H1 (cell line): ENCODE measurements at regions not wholly inside any gene's neighbourhood (a gene's known extent, or its start where the extent isn't known, plus 50 kb on each side); places are given as distances from the start of the nearest gene placed in this dataset.

Source experiments
- CTCF ChIA-PET: fragments of 300-600 bp; sonication (Branson Sonifier 250); formaldehyde crosslinking; loops from one replicate; lab custom pipeline; 2021; ENCODE audit not compliant: partially characterized antibody; lab: Charles Lee
- POLR2A ChIA-PET: fragments of 300-600 bp; sonication (Branson Sonifier 250); formaldehyde crosslinking; loops from one replicate; lab custom pipeline; 2021; ENCODE audit warnings: inconsistent platforms; ENCODE audit not compliant: partially characterized antibody; lab: Charles Lee
- DNase-seq, 2 experiments: peaks; one replicate each; pipeline versions ENCODE4 v3.0.0 to v3.0.0-alpha.2; 2010 to 2022; ENCODE audit warnings: low spot score in 2 of 2, low read depth in 1 of 2, mixed read lengths in 1 of 2
- FAIRE-seq: peaks from 2 replicates; lab custom pipeline; 2011; peaks lifted over from hg19 to GRCh38; lab: Jason Lieb, UNC
- H2AFZ ChIP-seq: 2 replicates; pipeline ENCODE4 v1.8.1; 2012; ENCODE audit warnings: low read length, inconsistent platforms
- H2AK5ac ChIP-seq: 2 replicates; pipeline ENCODE4 v1.6.1; 2013; ENCODE audit warnings: low read depth, low read length
- H2BK120ac ChIP-seq: replicated peaks from 2 replicates; pipeline ENCODE3; 2013; ENCODE audit warnings: low read depth, low read length, inconsistent platforms
- H2BK12ac ChIP-seq: 2 replicates; pipeline ENCODE4 v1.6.1; 2013; ENCODE audit warnings: low read depth, low read length
- H2BK15ac ChIP-seq: 2 replicates; pipeline ENCODE4 v1.6.1; 2013; ENCODE audit warnings: low read length
- H2BK20ac ChIP-seq: 2 replicates; pipeline ENCODE4 v1.6.1; 2013; ENCODE audit warnings: low read length
- H2BK5ac ChIP-seq: 2 replicates; pipeline ENCODE4 v1.6.1; 2013; ENCODE audit warnings: low read depth, low read length
- H3K14ac ChIP-seq: 2 replicates; pipeline ENCODE4 v1.6.1; 2013; ENCODE audit warnings: inconsistent platforms; ENCODE audit not compliant: insufficient read length
- H3K18ac ChIP-seq: 2 replicates; pipeline ENCODE4 v1.6.1; 2013; ENCODE audit warnings: low read length; ENCODE audit errors: extremely low read depth
- H3K23ac ChIP-seq: 2 replicates; pipeline ENCODE4 v1.6.1; 2013; ENCODE audit warnings: inconsistent platforms; ENCODE audit not compliant: insufficient read length
- H3K23me2 ChIP-seq: 2 replicates; pipeline ENCODE4 v1.6.1; 2013; ENCODE audit warnings: low read depth, low read length
- H3K27ac ChIP-seq: 2 replicates; pipeline ENCODE4 v1.6.1; 2011; ENCODE audit warnings: low read depth, low read length, inconsistent platforms
- H3K27me3 ChIP-seq, 4 experiments: replicated peaks in 1 of 4; 1 replicate in 1 of 4; 2 replicates in 3 of 4; pipeline versions ENCODE4 v1.6.1 to v1.8.1; 2011 to 2013; ENCODE audit warnings: low read length in 3 of 4, mild to moderate bottlenecking in 3 of 4, inconsistent platforms in 2 of 4, mixed read lengths in 2 of 4, moderate library complexity in 1 of 4; ENCODE audit not compliant: control insufficient read depth in 3 of 4, insufficient read depth in 3 of 4; ENCODE audit errors: extremely low read depth in 1 of 4
- H3K36me3 ChIP-seq, 4 experiments: 2 replicates each; pipeline versions ENCODE4 v1.6.1 to v1.8.1; 2011 to 2013; ENCODE audit warnings: mild to moderate bottlenecking in 4 of 4, low read length in 3 of 4, moderate library complexity in 2 of 4, control low read depth in 1 of 4, inconsistent platforms in 1 of 4; ENCODE audit not compliant: insufficient read depth in 4 of 4, control insufficient read depth in 2 of 4
- H3K4ac ChIP-seq: replicated peaks from 2 replicates; pipeline ENCODE3; 2013; ENCODE audit warnings: low read length, low read depth, mixed read lengths, inconsistent platforms; ENCODE audit not compliant: insufficient read length
- H3K4me1 ChIP-seq, 4 experiments: replicated peaks in 1 of 4; 1 replicate in 1 of 4; 2 replicates in 3 of 4; pipeline versions ENCODE4 v1.6.1 to v1.8.1; 2011 to 2013; ENCODE audit warnings: low read length in 3 of 4, inconsistent platforms in 2 of 4, mixed read lengths in 1 of 4; ENCODE audit not compliant: insufficient read depth in 4 of 4, control insufficient read depth in 3 of 4
- H3K4me2 ChIP-seq, 2 experiments: 2 replicates each; pipeline versions ENCODE4 v1.6.1 to v1.8.1; 2011 to 2013; ENCODE audit warnings: low read depth in 2 of 2, low read length in 2 of 2, control low read depth in 1 of 2, inconsistent platforms in 1 of 2, mild to moderate bottlenecking in 1 of 2; ENCODE audit not compliant: insufficient read depth in 1 of 2
- H3K4me3 ChIP-seq, 4 experiments: fragments of 200-600, 300-600 bp in 1 of 4; sonication (generic), shearing (Covaris generic), sonication (Bioruptor Twin) in 1 of 4; 2 replicates each; pipeline versions ENCODE4 v1.5.1 to v1.8.1; 2011 to 2016; ENCODE audit warnings: low read length in 4 of 4, low read depth in 3 of 4, control low read depth in 2 of 4, inconsistent platforms in 2 of 4, mild to moderate bottlenecking in 2 of 4, mixed read lengths in 1 of 4, moderate library complexity in 1 of 4; ENCODE audit not compliant: insufficient read depth in 2 of 4; ENCODE audit errors: extremely low read depth in 1 of 4
- H3K56ac ChIP-seq: replicated peaks from 2 replicates; pipeline ENCODE3; 2013; ENCODE audit warnings: low read depth, mild to moderate bottlenecking, mixed read lengths, low read length, inconsistent platforms; ENCODE audit not compliant: insufficient read length
- H3K79me1 ChIP-seq: 2 replicates; pipeline ENCODE4 v1.6.1; 2013; ENCODE audit warnings: low read depth, low read length, control low read depth
- H3K79me2 ChIP-seq, 2 experiments: 2 replicates each; pipeline versions ENCODE4 v1.6.1 to v1.8.1; 2012 to 2013; ENCODE audit warnings: low read length in 2 of 2, mild to moderate bottlenecking in 2 of 2, inconsistent platforms in 1 of 2; ENCODE audit not compliant: insufficient read depth in 2 of 2, control insufficient read depth in 1 of 2
- H3K9ac ChIP-seq, 4 experiments: replicated peaks in 1 of 4; 1 replicate in 1 of 4; 2 replicates in 3 of 4; pipeline versions ENCODE4 v1.6.1 to v1.8.1; 2011 to 2013; ENCODE audit warnings: low read depth in 3 of 4, low read length in 3 of 4, control low read depth in 2 of 4, mild to moderate bottlenecking in 2 of 4, moderate library complexity in 2 of 4, inconsistent platforms in 1 of 4; ENCODE audit errors: extremely low read depth in 1 of 4
- H3K9me3 ChIP-seq, 2 experiments: 2 replicates each; pipeline versions ENCODE4 v1.6.1 to v1.8.1; 2012 to 2013; ENCODE audit warnings: mild to moderate bottlenecking in 2 of 2, moderate library complexity in 2 of 2, control low read depth in 1 of 2, inconsistent platforms in 1 of 2, low read depth in 1 of 2, low read length in 1 of 2, mixed read lengths in 1 of 2; ENCODE audit not compliant: insufficient read depth in 2 of 2
- H4K20me1 ChIP-seq, 2 experiments: replicated peaks in 1 of 2; 2 replicates each; pipeline versions ENCODE3 to v1.8.1; 2011 to 2013; ENCODE audit warnings: inconsistent platforms in 2 of 2, low read length in 2 of 2, mild to moderate bottlenecking in 1 of 2; ENCODE audit not compliant: insufficient read depth in 2 of 2, control insufficient read depth in 1 of 2
- H4K5ac ChIP-seq: 2 replicates; pipeline ENCODE4 v1.6.1; 2013; ENCODE audit warnings: low read length, low read depth, mixed read lengths, inconsistent platforms; ENCODE audit not compliant: insufficient read length
- H4K8ac ChIP-seq: 2 replicates; pipeline ENCODE4 v1.8.0; 2013; ENCODE audit warnings: mild to moderate bottlenecking, moderate library complexity, low read length, inconsistent platforms; ENCODE audit not compliant: insufficient read depth; ENCODE audit errors: extremely low read depth
- H4K91ac ChIP-seq: replicated peaks from 2 replicates; pipeline ENCODE3; 2013; ENCODE audit warnings: low read length, mixed read lengths, inconsistent platforms; ENCODE audit not compliant: insufficient read length
- BCL11A ChIP-seq, 2 experiments: IDR thresholded peaks; one replicate each; pipeline ENCODE4 v1.6.1; 2011; ENCODE audit warnings: low read depth in 2 of 2, low read length in 2 of 2, mild to moderate bottlenecking in 2 of 2
- CREB1 ChIP-seq: IDR thresholded peaks from 2 replicates; pipeline ENCODE4 v1.6.1; 2012; ENCODE audit warnings: inconsistent platforms
- E2F6 ChIP-seq: IDR thresholded peaks from 2 replicates; pipeline ENCODE4 v1.6.1; 2012; ENCODE audit warnings: inconsistent platforms
- KDM1A ChIP-seq: fragments of 200-600, 300-600 bp; sonication (generic); IDR thresholded peaks from 2 replicates; pipeline ENCODE4 v1.7.1; 2016; ENCODE audit warnings: mild to moderate bottlenecking, low read length, borderline replicate concordance
- KDM5A ChIP-seq: fragments of 200-600 bp; IDR thresholded peaks from 2 replicates; pipeline ENCODE4 v1.7.1; 2012; ENCODE audit warnings: mild to moderate bottlenecking, low read length, inconsistent platforms, mixed read lengths
- MAFK ChIP-seq: IDR thresholded peaks from 2 replicates; pipeline ENCODE4 v1.6.1; 2012; ENCODE audit warnings: low read depth, mild to moderate bottlenecking, improper control_type of control experiment, low read length
- MAX ChIP-seq: IDR thresholded peaks from 2 replicates; pipeline ENCODE4 v1.6.1; 2012; ENCODE audit warnings: inconsistent platforms
- RBBP5 ChIP-seq: IDR thresholded peaks from 2 replicates; pipeline ENCODE4 v1.7.1; 2012; ENCODE audit warnings: low read depth, mild to moderate bottlenecking, inconsistent platforms, low read length, moderate library complexity, borderline replicate concordance
- RNF2 ChIP-seq: fragments of 200-900, 300-1000 bp; sonication (generic); IDR thresholded peaks from 2 replicates; pipeline ENCODE4 v1.7.1; 2016; ENCODE audit warnings: borderline replicate concordance, low read depth, mild to moderate bottlenecking, antibody characterized with exemption, low read length; ENCODE audit not compliant: poor library complexity, severe bottlenecking; ENCODE audit errors: missing control alignments
- TAF7 ChIP-seq: optimal IDR thresholded peaks from 2 replicates; pipeline ENCODE3; 2011; ENCODE audit warnings: low read depth, mild to moderate bottlenecking, inconsistent platforms, low read length, moderate library complexity, borderline replicate concordance
- WGBS, 2 experiments: shearing (Covaris generic) in 1 of 2; methylation state at CpG; one replicate each; pipeline versions ENCODE4 v1.1.6 to v1.1.7; 2013 to 2015; ENCODE audit warnings: low lambda C conversion rate in 2 of 2, mixed read lengths in 2 of 2, inconsistent platforms in 1 of 2, low coverage in 1 of 2, missing lambda C conversion rate in 1 of 2; ENCODE audit not compliant: insufficient replicate concordance in 2 of 2, insufficient coverage in 1 of 2, insufficient read length in 1 of 2; ENCODE audit errors: extremely low coverage in 1 of 2, missing lambda C conversion rate in 1 of 2; 5-methylcytosine and 5-hydroxymethylcytosine counted together

GRCh38 chr15:72840114-72840513, 56.6 kb upstream of the ADPGK start:
- Histone ChIP-seq H2BK12ac (no peak overlapping the region), H2AFZ (no peak overlapping the region), H3K23me2 (no peaks in the 10 kb centered on the region), H3K9ac (no peak overlapping the region), H2BK120ac (no peak overlapping the region), H3K4ac (no peak overlapping the region), H4K20me1 (no peaks in the 10 kb centered on the region), H3K56ac (no peak overlapping the region), H2BK20ac (no peak overlapping the region), H3K27me3 (no peaks in the 10 kb centered on the region), H3K27ac (no peak overlapping the region), H4K91ac (no peak overlapping the region), H3K4me1 (peaks cover 0 to 3% (median 0%) of the 10 kb centered on the region in 4 experiments; a peak in 1 of 7 replicates), H3K18ac (no peak overlapping the region), H3K79me1 (no peaks in the 10 kb centered on the region), H3K36me3 (no peaks in the 10 kb centered on the region), H3K4me3 (no peak overlapping the region), H2AK5ac (no peak overlapping the region), H2BK5ac (no peak overlapping the region), H4K5ac (no peak overlapping the region), H4K8ac (no peak overlapping the region), H3K79me2 (no peaks in the 10 kb centered on the region), H2BK15ac (no peak overlapping the region), H3K4me2 (no peak overlapping the region), H3K14ac (no peak overlapping the region), H3K23ac (no peak overlapping the region), H3K9me3 (no peaks in the 10 kb centered on the region)
- POLR2A ChIA-PET = no interaction called here
- WGBS, 2 experiments = 86% methylated on average over 7 of the region's 7 CpGs; no CpG with 5 or more reads in 1 of the 2 experiments
- CTCF ChIA-PET = no interaction called here
- no peak for FAIRE-seq
- DNase-seq = no peak
- no peak for TF ChIP-seq MAX
- no peak for TF ChIP-seq KDM1A
- TF ChIP-seq MAFK = no peak
- no peak for TF ChIP-seq TAF7
- no peak for TF ChIP-seq BCL11A (IDR thresholded peaks at IDR 0.05; ENCODE audit: low read depth in 2 of 2, low read length in 2 of 2)
- no peak for TF ChIP-seq E2F6
- TF ChIP-seq KDM5A = no peak
- no peak for TF ChIP-seq RNF2
- TF ChIP-seq CREB1 = no peak
- no peak for TF ChIP-seq RBBP5
